Nephron (organoid): ENCODE measurements at regions not wholly inside any gene's neighbourhood (a gene's known extent, or its start where the extent isn't known, plus 50 kb on each side); places are given as distances from the start of the nearest gene placed in this dataset.
"Not testable (repeated sequence)": the region's sequence is repeated elsewhere in the genome, so short reads cannot be mapped to it uniquely, and the experiment has no call there.

ENCODE experiments used
- H3K27ac Mint-ChIP-seq, 3 experiments: 2 replicates each; pipeline ENCODE4 v1.8.0; 2020; ENCODE audit warnings: mixed read lengths in 3 of 3, mild to moderate bottlenecking in 2 of 3, moderate library complexity in 1 of 3
- H3K27me3 Mint-ChIP-seq: 2 replicates; pipeline ENCODE4 v1.8.0; 2021; ENCODE audit warnings: low read depth, mild to moderate bottlenecking, moderate library complexity, mixed read lengths
- H3K36me3 Mint-ChIP-seq: 2 replicates; pipeline ENCODE4 v1.8.0; 2020; ENCODE audit warnings: low read depth, mixed read lengths
- H3K4me1 Mint-ChIP-seq: 2 replicates; pipeline ENCODE4 v1.8.0; 2020; ENCODE audit warnings: mixed read lengths
- H3K4me3 Mint-ChIP-seq, 3 experiments: 2 replicates each; pipeline ENCODE4 v1.8.0; 2020; ENCODE audit warnings: mild to moderate bottlenecking in 3 of 3, mixed read lengths in 3 of 3, moderate library complexity in 2 of 3
- H3K9me3 Mint-ChIP-seq: 2 replicates; pipeline ENCODE4 v1.8.0; 2020; ENCODE audit warnings: mixed read lengths
- TF ChIP-seq, protein P1 (sequence below), 3 experiments: fragments of 200-600 bp; sonication (generic); IDR thresholded peaks; one replicate each; pipeline ENCODE4 v1.5.0; 2021; ENCODE audit warnings: antibody characterized with exemption in 3 of 3; ENCODE audit not compliant: unreplicated experiment in 3 of 3

DNA sequence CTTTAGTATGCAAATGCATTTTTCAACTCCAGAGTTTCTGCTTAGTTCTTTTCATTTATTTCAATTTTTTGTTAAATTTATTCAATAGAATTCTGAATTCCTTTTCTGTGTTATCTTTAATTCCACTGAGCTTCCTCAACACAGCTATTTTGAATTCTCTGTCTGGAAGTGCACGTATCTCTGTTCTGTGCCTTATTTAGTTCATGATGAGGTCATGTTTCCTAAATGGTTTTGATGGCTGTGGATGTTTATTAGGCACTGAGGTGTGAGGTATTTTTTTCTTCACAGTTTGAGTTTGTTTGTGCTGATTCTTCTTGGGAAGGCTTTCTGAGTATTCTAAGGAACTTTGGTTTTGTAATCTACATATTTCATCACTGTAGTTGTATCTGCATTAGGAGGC, 2042.8 kb upstream of the RAG2 start:
- Mint-ChIP-seq H3K27ac (no peak overlapping the region), H3K9me3 (peaks cover 27% of the 10 kb centered on the region), H3K36me3 (no peaks in the 10 kb centered on the region), H3K4me3 (no peak overlapping the region), H3K27me3 (no peaks in the 10 kb centered on the region), H3K4me1 (no peaks in the 10 kb centered on the region)
- TF ChIP-seq, protein P1, sequence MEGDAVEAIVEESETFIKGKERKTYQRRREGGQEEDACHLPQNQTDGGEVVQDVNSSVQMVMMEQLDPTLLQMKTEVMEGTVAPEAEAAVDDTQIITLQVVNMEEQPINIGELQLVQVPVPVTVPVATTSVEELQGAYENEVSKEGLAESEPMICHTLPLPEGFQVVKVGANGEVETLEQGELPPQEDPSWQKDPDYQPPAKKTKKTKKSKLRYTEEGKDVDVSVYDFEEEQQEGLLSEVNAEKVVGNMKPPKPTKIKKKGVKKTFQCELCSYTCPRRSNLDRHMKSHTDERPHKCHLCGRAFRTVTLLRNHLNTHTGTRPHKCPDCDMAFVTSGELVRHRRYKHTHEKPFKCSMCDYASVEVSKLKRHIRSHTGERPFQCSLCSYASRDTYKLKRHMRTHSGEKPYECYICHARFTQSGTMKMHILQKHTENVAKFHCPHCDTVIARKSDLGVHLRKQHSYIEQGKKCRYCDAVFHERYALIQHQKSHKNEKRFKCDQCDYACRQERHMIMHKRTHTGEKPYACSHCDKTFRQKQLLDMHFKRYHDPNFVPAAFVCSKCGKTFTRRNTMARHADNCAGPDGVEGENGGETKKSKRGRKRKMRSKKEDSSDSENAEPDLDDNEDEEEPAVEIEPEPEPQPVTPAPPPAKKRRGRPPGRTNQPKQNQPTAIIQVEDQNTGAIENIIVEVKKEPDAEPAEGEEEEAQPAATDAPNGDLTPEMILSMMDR (IDR thresholded peaks at IDR 0.05; ENCODE audit: unreplicated experiment in 3 of 3) = no peak

DNA sequence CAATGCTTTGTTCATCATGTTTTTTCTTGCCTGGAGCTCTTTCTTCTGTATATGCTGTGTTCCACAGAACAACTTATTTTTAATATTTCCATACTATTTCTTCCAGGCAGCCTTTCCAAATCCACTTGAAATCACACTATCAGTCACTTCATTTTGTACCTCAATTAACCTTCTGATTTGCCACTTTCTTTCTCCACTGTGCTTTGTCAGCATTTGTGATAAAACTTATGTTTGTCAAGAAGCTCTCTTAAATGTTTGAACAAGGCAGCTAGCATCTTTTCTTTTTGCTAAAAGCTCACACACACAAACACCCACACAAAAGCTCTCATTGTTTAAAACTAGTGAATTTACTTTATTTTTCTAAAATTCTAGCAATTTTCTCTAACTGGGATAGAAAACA, 2014.7 kb upstream of the RAG2 start:
- H3K9me3 Mint-ChIP-seq = peaks cover 16% of the 10 kb centered on the region
- no peak overlapping the region for H3K27ac Mint-ChIP-seq
- no peak overlapping the region for H3K4me3 Mint-ChIP-seq
- H3K36me3 Mint-ChIP-seq = no peaks in the 10 kb centered on the region
- no peaks in the 10 kb centered on the region for H3K4me1 Mint-ChIP-seq
- H3K27me3 Mint-ChIP-seq = no peaks in the 10 kb centered on the region
- TF ChIP-seq, protein P1 (IDR thresholded peaks at IDR 0.05; ENCODE audit: unreplicated experiment in 3 of 3) = no peak

DNA sequence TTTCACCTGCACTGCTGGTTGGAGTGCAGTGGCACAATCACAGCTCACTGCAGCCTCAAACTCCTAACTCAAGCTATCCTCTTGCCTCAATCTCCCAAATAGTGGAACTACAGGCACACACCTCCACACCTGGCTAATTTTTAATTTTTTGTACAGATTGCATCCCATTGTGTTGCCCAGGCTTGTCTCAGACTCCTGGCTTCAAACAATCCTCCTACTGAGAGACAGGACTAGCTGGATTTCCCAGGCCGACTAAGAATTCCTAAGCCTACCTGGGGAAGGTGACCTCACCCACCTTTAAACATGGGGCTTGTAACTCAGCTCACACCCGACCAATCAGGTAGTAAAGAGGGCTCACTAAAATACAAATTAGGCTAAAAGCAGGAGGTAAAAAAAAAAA, 2003.3 kb upstream of the RAG2 start:
- H3K27me3 Mint-ChIP-seq, H3K4me1 Mint-ChIP-seq, H3K36me3 Mint-ChIP-seq, H3K27ac Mint-ChIP-seq, H3K9me3 Mint-ChIP-seq, H3K4me3 Mint-ChIP-seq: not testable (repeated sequence)

DNA sequence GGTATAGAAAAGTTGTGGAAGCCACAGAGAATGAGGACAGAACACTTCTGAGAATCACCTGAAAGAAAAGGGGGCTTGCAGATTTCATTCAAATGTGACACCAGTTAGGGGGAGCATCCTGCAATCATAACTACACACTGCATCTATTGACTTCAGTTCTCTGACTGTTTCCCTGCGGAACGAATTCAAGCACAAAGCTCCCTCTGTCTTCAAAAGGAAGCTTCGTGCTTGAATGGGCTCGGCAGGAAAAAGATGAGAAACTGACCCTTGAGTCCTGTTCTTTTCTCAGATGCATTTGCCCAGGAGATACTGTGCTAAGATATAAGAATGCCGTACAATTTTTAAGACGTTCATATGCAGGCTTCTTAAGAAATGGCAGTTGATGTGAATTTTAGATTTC, 2000.4 kb upstream of the RAG2 start:
- no peak overlapping the region for H3K27ac Mint-ChIP-seq
- no peaks in the 10 kb centered on the region for H3K4me1 Mint-ChIP-seq
- H3K4me3 Mint-ChIP-seq = no peak overlapping the region
- no peaks in the 10 kb centered on the region for H3K27me3 Mint-ChIP-seq
- H3K9me3 Mint-ChIP-seq = no peaks in the 10 kb centered on the region
- TF ChIP-seq, protein P1 (IDR thresholded peaks at IDR 0.05; ENCODE audit: unreplicated experiment in 3 of 3) = no peak
- no peaks in the 10 kb centered on the region for H3K36me3 Mint-ChIP-seq

DNA sequence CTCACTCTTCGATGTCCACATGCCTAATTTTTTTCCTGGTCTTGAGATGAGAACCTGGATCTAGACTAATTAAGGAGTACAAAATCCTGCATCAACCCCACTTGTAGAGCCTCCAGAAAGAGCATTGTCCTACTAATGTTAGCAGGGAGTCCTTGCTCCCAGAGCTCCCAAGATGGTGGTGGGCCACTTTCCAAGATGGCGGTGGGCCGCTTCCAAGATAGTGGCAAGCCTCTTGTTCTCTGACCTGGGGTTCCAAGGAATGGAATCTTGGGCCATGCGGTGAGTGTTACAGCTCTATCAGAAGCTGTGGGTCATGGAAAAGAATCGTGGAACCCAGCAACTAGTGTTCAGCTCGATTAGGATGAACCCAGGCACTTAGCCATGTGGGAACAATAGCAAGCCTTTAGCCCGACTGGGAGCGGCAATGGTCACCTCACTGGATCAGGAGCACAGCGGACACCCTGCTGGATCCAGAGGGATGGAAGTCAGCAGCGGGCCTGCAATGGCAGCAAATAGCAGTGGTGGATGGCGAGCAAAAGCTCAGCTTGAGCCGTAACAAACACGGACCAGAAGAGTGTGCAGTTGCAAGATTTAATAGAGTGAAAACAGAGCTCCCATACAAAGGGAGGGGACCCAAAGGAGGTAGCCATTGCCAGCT, 1997.5 kb upstream of the RAG2 start:
- not testable (repeated sequence) for H3K4me1 Mint-ChIP-seq

DNA sequence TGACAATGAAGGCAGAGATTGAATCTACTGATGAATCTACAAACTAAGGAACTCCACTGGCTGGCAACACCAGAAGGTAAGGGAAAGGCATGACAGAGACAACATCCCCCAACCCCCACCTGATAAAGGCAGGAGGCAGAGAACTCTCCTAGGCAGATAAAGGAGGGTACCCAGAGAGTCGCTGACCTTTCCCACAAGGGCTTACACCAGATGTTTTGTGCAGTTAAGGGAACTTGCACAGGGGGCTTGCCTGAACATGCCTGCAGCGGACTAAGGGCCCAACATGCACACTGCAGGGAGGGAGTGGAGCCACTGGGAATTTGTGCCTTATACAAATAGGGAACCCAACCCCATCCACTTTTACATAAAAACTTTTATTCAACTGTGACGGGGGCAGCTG, 1996.9 kb upstream of the RAG2 start:
- TF ChIP-seq, protein P1 (IDR thresholded peaks at IDR 0.05; ENCODE audit: unreplicated experiment in 3 of 3) = no peak
- no peak overlapping the region for H3K4me3 Mint-ChIP-seq
- H3K9me3 Mint-ChIP-seq = no peaks in the 10 kb centered on the region
- H3K27me3 Mint-ChIP-seq = no peaks in the 10 kb centered on the region
- no peak overlapping the region for H3K27ac Mint-ChIP-seq
- no peaks in the 10 kb centered on the region for H3K36me3 Mint-ChIP-seq
- no peaks in the 10 kb centered on the region for H3K4me1 Mint-ChIP-seq

More for the DNA sequence above, 1997.5 kb upstream of the RAG2 start:
- not testable (repeated sequence) for H3K27me3 Mint-ChIP-seq, H3K36me3 Mint-ChIP-seq, H3K4me3 Mint-ChIP-seq, H3K27ac Mint-ChIP-seq, H3K9me3 Mint-ChIP-seq

DNA sequence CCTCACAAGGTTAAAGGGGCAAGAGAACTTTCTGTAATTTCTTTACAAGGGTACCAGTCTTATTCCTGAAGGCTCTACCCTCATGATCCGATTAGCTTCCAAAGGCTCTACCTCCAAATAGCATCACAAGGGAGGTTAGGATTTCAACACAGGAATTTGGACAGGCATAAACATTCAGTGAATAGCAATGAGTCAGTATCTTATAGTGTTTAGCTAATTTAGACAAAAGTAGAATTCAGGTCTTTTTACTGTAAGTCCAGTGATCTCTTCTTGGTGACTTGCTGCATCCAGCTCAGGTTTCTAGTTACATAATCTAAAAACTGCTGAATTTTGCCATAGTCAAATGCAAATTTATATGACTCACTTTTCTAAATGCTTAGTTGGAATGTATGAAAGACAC, 1995.6 kb upstream of the RAG2 start:
- no peak overlapping the region for H3K27ac Mint-ChIP-seq
- H3K9me3 Mint-ChIP-seq = no peaks in the 10 kb centered on the region
- H3K27me3 Mint-ChIP-seq = no peaks in the 10 kb centered on the region
- TF ChIP-seq, protein P1 (IDR thresholded peaks at IDR 0.05; ENCODE audit: unreplicated experiment in 3 of 3) = no peak
- H3K4me3 Mint-ChIP-seq = no peak overlapping the region
- no peaks in the 10 kb centered on the region for H3K36me3 Mint-ChIP-seq
- H3K4me1 Mint-ChIP-seq = no peaks in the 10 kb centered on the region
